ENCODE measurements at regions not wholly inside any gene's neighbourhood (a gene's known extent, or its start where the extent isn't known, plus 50 kb on each side); places are given as distances from the start of the nearest gene placed in this dataset.

DNA sequence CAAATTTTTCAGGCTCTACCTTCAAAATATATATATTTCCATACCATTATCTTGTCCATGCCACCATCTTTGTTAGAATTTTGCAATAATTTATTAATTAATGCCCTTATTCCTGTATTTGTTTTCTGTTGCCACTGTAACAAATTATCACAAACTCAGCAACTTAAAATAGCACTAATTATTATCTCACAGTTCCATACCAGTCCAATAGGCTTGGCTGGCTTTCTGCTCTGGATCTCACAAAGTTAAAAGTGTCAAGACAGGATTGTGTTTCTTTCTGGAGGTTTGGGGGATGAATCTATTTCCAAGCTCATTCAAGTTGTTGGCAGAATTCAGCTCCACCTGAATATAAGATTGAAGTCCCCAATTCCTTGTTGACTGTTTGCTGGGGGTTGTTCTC lies 58.6 kb upstream of the SLC38A4 start:
- Histone ChIP-seq H3K4me1 (no peaks in the 10 kb centered on the region), H3K27me3 (ENCODE audit: low read depth) (no peaks in the 10 kb centered on the region), H3K9me3 (no peaks in the 10 kb centered on the region), H3K36me3 (replicated peaks) (no peaks in the 10 kb centered on the region), H3K4me3 (no peak overlapping the region)
- in situ Hi-C loops (cut with MboI; ENCODE audit: low sequenced_read_pairs), result no loop called here
- no peak for DNase-seq (ENCODE audit: low spot score in 2 of 2)

DNA sequence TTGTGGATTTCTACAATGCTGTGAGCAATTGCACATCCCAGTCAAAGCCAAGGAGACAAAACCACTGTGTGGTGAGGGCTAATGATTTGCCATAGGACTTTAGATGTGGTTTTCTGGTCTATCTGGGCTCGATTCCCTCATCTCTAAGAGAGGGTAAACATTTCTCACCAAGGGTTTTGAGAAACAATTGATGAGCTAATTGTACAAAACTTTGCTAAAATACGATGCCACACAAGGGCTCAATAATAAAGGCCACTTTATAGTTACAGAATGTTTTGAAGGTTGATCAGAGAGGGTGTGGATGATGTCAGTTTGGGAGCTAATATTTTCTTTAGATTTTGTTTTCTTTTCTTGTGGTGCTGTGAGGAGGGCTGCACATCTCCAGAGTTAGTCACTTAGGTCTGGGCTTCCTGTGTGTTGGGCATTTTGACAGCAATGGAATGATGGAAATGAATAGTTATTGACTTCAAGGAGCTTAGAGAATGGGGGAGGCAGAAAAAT lies 60.8 kb upstream of the SLC38A4 start:
- no peaks in the 10 kb centered on the region for H3K9me3 ChIP-seq
- in situ Hi-C loops (cut with MboI; ENCODE audit: low sequenced_read_pairs), result no loop called here
- no peaks in the 10 kb centered on the region for H3K4me1 ChIP-seq
- H3K27me3 ChIP-seq (ENCODE audit: low read depth), result no peaks in the 10 kb centered on the region
- no peaks in the 10 kb centered on the region for H3K36me3 ChIP-seq (replicated peaks)
- H3K4me3 ChIP-seq, result no peak overlapping the region
- no peak for DNase-seq (ENCODE audit: low spot score in 2 of 2)

GRCh38 chr12:46887870-46888269 lies 62.1 kb upstream of the SLC38A4 start:
- Histone ChIP-seq H3K27me3 (ENCODE audit: low read depth) (no peaks in the 10 kb centered on the region), H3K4me1 (no peaks in the 10 kb centered on the region), H3K4me3 (no peak overlapping the region), H3K36me3 (replicated peaks) (no peaks in the 10 kb centered on the region), H3K9me3 (no peaks in the 10 kb centered on the region)
- in situ Hi-C loops (cut with MboI; ENCODE audit: low sequenced_read_pairs), result no loop called here
- DNase-seq (ENCODE audit: low spot score in 2 of 2), result no peak

DNA sequence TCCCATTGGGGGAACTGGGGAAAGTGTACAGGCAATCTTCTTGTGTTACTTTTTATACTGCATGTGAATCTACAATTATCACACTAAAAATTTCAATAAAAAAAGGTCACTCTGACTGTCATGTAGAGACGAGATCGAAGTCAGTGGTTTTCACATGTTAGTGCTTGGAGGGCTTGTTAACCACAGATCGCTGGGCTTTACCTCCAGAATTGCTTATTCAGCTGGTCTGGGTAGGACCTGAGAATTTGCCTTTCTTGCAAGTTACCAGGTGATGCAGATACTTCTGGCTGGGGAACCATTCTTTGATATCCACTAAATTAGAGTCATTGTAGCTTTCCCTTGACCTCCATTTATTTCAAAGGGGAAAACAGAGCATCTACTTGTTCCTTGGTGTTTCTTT lies 62.8 kb upstream of the SLC38A4 start:
- H3K9me3 ChIP-seq, result no peaks in the 10 kb centered on the region
- H3K4me1 ChIP-seq, result no peaks in the 10 kb centered on the region
- DNase-seq (ENCODE audit: low spot score in 2 of 2), result no peak
- H3K36me3 ChIP-seq (replicated peaks), result no peaks in the 10 kb centered on the region
- in situ Hi-C loops (cut with MboI; ENCODE audit: low sequenced_read_pairs), result no loop called here
- H3K4me3 ChIP-seq, result no peak overlapping the region
- no peaks in the 10 kb centered on the region for H3K27me3 ChIP-seq (ENCODE audit: low read depth)

DNA sequence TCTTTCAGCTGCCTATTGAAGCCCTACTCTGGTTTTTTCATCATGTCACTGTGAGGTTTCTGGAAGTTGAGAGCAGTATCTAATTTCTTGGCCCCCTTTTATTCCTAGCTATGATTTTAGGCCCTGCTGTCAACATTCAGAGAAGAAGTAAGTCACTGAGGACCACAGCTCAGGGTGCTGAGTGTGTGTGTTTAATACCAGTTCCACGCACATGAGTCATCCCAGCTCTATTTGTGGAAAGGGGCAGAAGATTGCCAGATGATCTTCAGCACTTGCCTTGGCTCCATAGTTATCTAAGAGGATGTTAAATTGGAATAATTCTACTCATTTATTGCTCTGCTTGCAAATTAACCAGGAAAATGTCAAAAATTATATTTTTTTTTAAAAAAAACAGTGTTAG lies 65.5 kb upstream of the SLC38A4 start:
- no peaks in the 10 kb centered on the region for H3K9me3 ChIP-seq
- H3K4me1 ChIP-seq, result no peaks in the 10 kb centered on the region
- no peaks in the 10 kb centered on the region for H3K36me3 ChIP-seq (replicated peaks)
- in situ Hi-C loops (cut with MboI; ENCODE audit: low sequenced_read_pairs), result no loop called here
- H3K27me3 ChIP-seq (ENCODE audit: low read depth), result no peaks in the 10 kb centered on the region
- H3K4me3 ChIP-seq, result no peak overlapping the region
- no peak for DNase-seq (ENCODE audit: low spot score in 2 of 2)

DNA sequence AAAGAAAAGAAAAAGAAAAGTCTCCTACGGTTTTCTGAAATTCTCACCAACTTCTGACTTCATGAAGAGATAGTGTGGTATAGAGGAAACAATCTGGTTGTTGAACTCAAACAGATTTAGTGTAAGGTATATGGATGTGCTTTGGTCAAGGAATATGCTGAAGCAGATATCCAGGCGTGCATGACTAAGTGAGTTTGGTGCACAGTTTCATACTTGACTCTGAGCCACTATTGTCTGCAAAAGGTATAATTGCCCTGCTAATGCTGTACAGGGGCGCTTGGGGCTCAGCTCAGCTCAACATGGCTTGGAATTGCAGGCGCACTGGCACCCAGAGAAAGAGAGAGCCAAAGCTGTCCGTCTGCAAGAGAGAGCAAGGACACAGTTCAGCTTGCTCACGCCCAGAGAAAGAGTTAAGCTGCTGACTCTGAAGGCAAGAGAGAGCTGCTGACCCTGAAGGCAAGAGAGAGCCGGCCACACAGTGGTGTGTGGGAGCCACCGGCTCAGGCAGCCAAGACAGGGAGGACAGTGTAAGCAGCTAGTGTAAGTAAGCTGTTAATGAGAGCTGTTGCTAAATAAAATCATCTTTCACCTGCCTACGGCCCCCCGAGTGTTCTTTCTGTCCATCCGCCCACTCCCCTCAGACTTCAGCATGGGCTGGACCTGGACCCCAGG lies 66.4 kb upstream of the SLC38A4 start:
- Histone ChIP-seq H3K27me3 (ENCODE audit: low read depth) (no peaks in the 10 kb centered on the region), H3K36me3 (replicated peaks) (no peaks in the 10 kb centered on the region), H3K9me3 (no peaks in the 10 kb centered on the region), H3K4me1 (no peaks in the 10 kb centered on the region), H3K4me3 (no peak overlapping the region)
- in situ Hi-C loops (cut with MboI; ENCODE audit: low sequenced_read_pairs), result no loop called here
- no peak for DNase-seq (ENCODE audit: low spot score in 2 of 2)

GRCh38 chr12:46892887-46893286 lies 67.1 kb upstream of the SLC38A4 start:
- DNase-seq (ENCODE audit: low spot score in 2 of 2), result no peak
- no peaks in the 10 kb centered on the region for H3K9me3 ChIP-seq
- H3K36me3 ChIP-seq (replicated peaks), result no peaks in the 10 kb centered on the region
- in situ Hi-C loops (cut with MboI; ENCODE audit: low sequenced_read_pairs), result no loop called here
- no peaks in the 10 kb centered on the region for H3K4me1 ChIP-seq
- H3K27me3 ChIP-seq (ENCODE audit: low read depth), result no peaks in the 10 kb centered on the region
- H3K4me3 ChIP-seq, result no peak overlapping the region

GRCh38 chr12:46893434-46893833 lies 67.6 kb upstream of the SLC38A4 start:
- in situ Hi-C loops (cut with MboI; ENCODE audit: low sequenced_read_pairs), result no loop called here
- DNase-seq (ENCODE audit: low spot score in 2 of 2), result no peak
- H3K27me3 ChIP-seq (ENCODE audit: low read depth), result no peaks in the 10 kb centered on the region
- H3K9me3 ChIP-seq, result no peaks in the 10 kb centered on the region
- H3K4me1 ChIP-seq, result no peaks in the 10 kb centered on the region
- no peak overlapping the region for H3K4me3 ChIP-seq
- no peaks in the 10 kb centered on the region for H3K36me3 ChIP-seq (replicated peaks)

GRCh38 chr12:46895726-46896125 lies 69.9 kb upstream of the SLC38A4 start:
- in situ Hi-C loops (cut with MboI; ENCODE audit: low sequenced_read_pairs), result no loop called here
- no peaks in the 10 kb centered on the region for H3K36me3 ChIP-seq (replicated peaks)
- no peaks in the 10 kb centered on the region for H3K27me3 ChIP-seq (ENCODE audit: low read depth)
- no peaks in the 10 kb centered on the region for H3K4me1 ChIP-seq
- H3K9me3 ChIP-seq, result no peaks in the 10 kb centered on the region
- H3K4me3 ChIP-seq, result no peak overlapping the region
- no peak for DNase-seq (ENCODE audit: low spot score in 2 of 2)

DNA sequence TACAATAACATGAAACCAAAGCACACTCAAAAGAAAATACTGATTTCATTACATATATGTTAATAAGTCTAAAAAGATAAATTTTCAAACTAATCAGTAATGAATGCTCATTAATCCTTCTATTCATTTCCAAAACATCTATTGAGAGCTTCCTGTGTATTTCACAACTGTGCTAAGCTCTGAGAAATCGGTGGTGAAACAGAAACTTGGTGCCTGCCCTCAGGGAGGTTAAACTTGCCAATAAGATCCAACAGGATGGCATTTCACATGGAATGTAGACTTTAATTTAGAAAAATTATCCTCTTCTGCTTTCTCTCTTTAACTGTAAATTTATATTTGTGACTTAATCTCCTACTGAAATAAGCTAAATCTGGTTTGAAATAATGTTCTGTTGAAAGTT lies 70.9 kb upstream of the SLC38A4 start:
- Histone ChIP-seq H3K27me3 (ENCODE audit: low read depth) (no peaks in the 10 kb centered on the region), H3K9me3 (no peaks in the 10 kb centered on the region), H3K4me3 (no peak overlapping the region), H3K4me1 (no peaks in the 10 kb centered on the region), H3K36me3 (replicated peaks) (no peaks in the 10 kb centered on the region)
- in situ Hi-C loops (cut with MboI; ENCODE audit: low sequenced_read_pairs), result no loop called here
- no peak for DNase-seq (ENCODE audit: low spot score in 2 of 2)

- in situ Hi-C loops (cut with MboI; ENCODE audit: low sequenced_read_pairs), result no loop called here
- Histone ChIP-seq H3K9me3 (no peaks in the 10 kb centered on the region), H3K4me3 (no peak overlapping the region), H3K36me3 (replicated peaks) (no peaks in the 10 kb centered on the region), H3K4me1 (no peaks in the 10 kb centered on the region), H3K27me3 (ENCODE audit: low read depth) (no peaks in the 10 kb centered on the region)
- DNase-seq (ENCODE audit: low spot score in 2 of 2), result no peak
Measured at GRCh38 chr12:46898152-46898931, 72.5 kb upstream of the SLC38A4 start.

GRCh38 chr12:46898989-46899388 lies 73.2 kb upstream of the SLC38A4 start:
- no peak for DNase-seq (ENCODE audit: low spot score in 2 of 2)
- no peak overlapping the region for H3K4me3 ChIP-seq
- H3K27me3 ChIP-seq (ENCODE audit: low read depth), result no peaks in the 10 kb centered on the region
- H3K36me3 ChIP-seq (replicated peaks), result no peaks in the 10 kb centered on the region
- in situ Hi-C loops (cut with MboI; ENCODE audit: low sequenced_read_pairs), result no loop called here
- H3K9me3 ChIP-seq, result no peaks in the 10 kb centered on the region
- H3K4me1 ChIP-seq, result no peaks in the 10 kb centered on the region

DNA sequence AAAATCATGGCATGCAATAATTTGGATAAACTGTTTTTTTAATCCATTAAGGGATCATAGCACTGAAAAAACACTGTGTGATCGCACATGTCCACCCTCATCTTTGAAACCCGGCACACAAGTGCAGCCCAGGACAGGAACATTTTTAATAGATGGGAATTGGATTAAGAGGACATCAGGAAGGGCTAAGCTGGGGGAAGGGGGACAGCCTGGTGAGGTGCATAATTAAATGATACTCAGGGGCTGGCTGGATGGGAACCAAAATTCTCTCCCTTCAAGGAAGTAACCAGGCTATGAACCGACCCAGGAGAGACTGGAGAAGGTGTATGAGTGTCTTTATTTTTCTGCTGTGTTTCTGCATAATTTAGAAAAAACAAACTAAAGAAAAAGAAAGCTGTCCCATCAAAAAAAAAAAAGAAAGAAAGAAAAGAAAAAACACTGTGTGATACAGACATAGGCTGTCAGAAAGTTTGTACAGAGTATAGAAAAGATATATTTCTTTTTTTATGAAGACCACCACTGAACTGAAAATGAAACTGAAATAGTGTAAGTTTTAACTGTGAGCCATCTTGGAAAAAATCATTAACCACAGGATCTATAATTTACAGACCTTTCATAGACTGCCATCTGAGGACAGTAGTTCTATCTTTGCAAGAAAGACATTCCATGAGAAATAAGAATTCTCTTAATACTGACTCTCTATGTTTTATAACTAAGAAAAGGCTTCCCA lies 75.1 kb upstream of the SLC38A4 start:
- no peaks in the 10 kb centered on the region for H3K4me1 ChIP-seq
- in situ Hi-C loops (cut with MboI; ENCODE audit: low sequenced_read_pairs), result no loop called here
- no peaks in the 10 kb centered on the region for H3K36me3 ChIP-seq (replicated peaks)
- no peaks in the 10 kb centered on the region for H3K27me3 ChIP-seq (ENCODE audit: low read depth)
- no peaks in the 10 kb centered on the region for H3K9me3 ChIP-seq
- H3K4me3 ChIP-seq, result no peak overlapping the region
- DNase-seq (ENCODE audit: low spot score in 2 of 2), result no peak
